IPS-11a (cell line): ENCODE measurements at regions not wholly inside any gene's neighbourhood (a gene's known extent, or its start where the extent isn't known, plus 50 kb on each side); places are given as distances from the start of the nearest gene placed in this dataset.

Experiments used
- H3K4me3 ChIP-seq: one replicate; pipeline ENCODE4 v1.5.1; 2013; ENCODE audit warnings: low read depth, low read length, control low read depth

GRCh38 chr2:111219285-111219684 lies 98.6 kb downstream of the BCL2L11 start:
- no peak overlapping the region for H3K4me3 ChIP-seq

GRCh38 chr2:111219734-111220505 lies 99.2 kb downstream of the BCL2L11 start:
- no peak overlapping the region for H3K4me3 ChIP-seq

- no peak overlapping the region for H3K4me3 ChIP-seq
Measured at GRCh38 chr2:111220962-111221361, 100.2 kb downstream of the BCL2L11 start.

GRCh38 chr2:111221701-111222100 lies 101.0 kb downstream of the BCL2L11 start:
- H3K4me3 ChIP-seq = no peak overlapping the region

- no peak overlapping the region for H3K4me3 ChIP-seq
Measured at GRCh38 chr2:111222204-111222866, 101.6 kb downstream of the BCL2L11 start.

- H3K4me3 ChIP-seq = no peak overlapping the region
Measured at GRCh38 chr2:111225856-111226255, 105.1 kb downstream of the BCL2L11 start.

- no peak overlapping the region for H3K4me3 ChIP-seq
Measured at GRCh38 chr2:111226876-111227700, 106.4 kb downstream of the BCL2L11 start.

GRCh38 chr2:111227716-111228141 lies 107.0 kb downstream of the BCL2L11 start:
- H3K4me3 ChIP-seq = no peak overlapping the region

GRCh38 chr2:111231532-111232252 lies 111.0 kb downstream of the BCL2L11 start:
- H3K4me3 ChIP-seq = no peak overlapping the region

- H3K4me3 ChIP-seq = no peak overlapping the region
Measured at GRCh38 chr2:111235192-111236015, 114.7 kb downstream of the BCL2L11 start.

GRCh38 chr2:111236025-111236424 lies 115.3 kb downstream of the BCL2L11 start:
- no peak overlapping the region for H3K4me3 ChIP-seq

- H3K4me3 ChIP-seq = no peak overlapping the region
Measured at GRCh38 chr2:111238296-111238695, 117.6 kb downstream of the BCL2L11 start.

- H3K4me3 ChIP-seq = no peak overlapping the region
Measured at GRCh38 chr2:111239107-111239506, 118.4 kb downstream of the BCL2L11 start.

GRCh38 chr2:111239581-111240249 lies 119.0 kb downstream of the BCL2L11 start:
- no peak overlapping the region for H3K4me3 ChIP-seq

- H3K4me3 ChIP-seq = no peak overlapping the region
Measured at GRCh38 chr2:111243295-111243694, 122.6 kb downstream of the BCL2L11 start.

- no peak overlapping the region for H3K4me3 ChIP-seq
Measured at GRCh38 chr2:111244864-111245263, 124.2 kb downstream of the BCL2L11 start.

GRCh38 chr2:111246620-111247061 lies 125.9 kb downstream of the BCL2L11 start:
- H3K4me3 ChIP-seq = no peak overlapping the region

GRCh38 chr2:111247491-111247890 lies 126.8 kb downstream of the BCL2L11 start:
- H3K4me3 ChIP-seq = no peak overlapping the region

- no peak overlapping the region for H3K4me3 ChIP-seq
Measured at GRCh38 chr2:111249806-111250205, 129.1 kb downstream of the BCL2L11 start.
